K562 (cell line): ENCODE measurements at regions not wholly inside any gene's neighbourhood (a gene's known extent, or its start where the extent isn't known, plus 50 kb on each side); places are given as distances from the start of the nearest gene placed in this dataset.

Source experiments
- CBX5 ChIP-seq: IDR thresholded peaks from 2 replicates; pipeline ENCODE4 v1.6.1; 2014; ENCODE audit warnings: low read depth, borderline replicate concordance
- CHD1 ChIP-seq: fragments of 200-600 bp; sonication (generic); IDR thresholded peaks from one replicate; pipeline ENCODE4 v1.6.1; 2012; ENCODE audit warnings: mild to moderate bottlenecking, moderate library complexity, low read length, inconsistent platforms
- CREB1 ChIP-seq, 2 experiments: sonication (generic) in 1 of 2; formaldehyde crosslinking in 1 of 2; IDR thresholded peaks; 2 replicates each; pipeline versions ENCODE4 v1.6.1 to v1.8.0; 2012 to 2022; ENCODE audit warnings: inconsistent platforms in 1 of 2, mild to moderate bottlenecking in 1 of 2, missing genetic modification reagents in 1 of 2, moderate library complexity in 1 of 2
- CTCFL ChIP-seq: IDR thresholded peaks from 2 replicates; pipeline ENCODE4 v1.6.1; 2011; ENCODE audit warnings: borderline replicate concordance, low read depth, mild to moderate bottlenecking, moderate library complexity, low read length; ENCODE audit not compliant: insufficient read depth, poor library complexity, severe bottlenecking
- CXXC5 ChIP-seq: fragments of 250-450 bp; sonication (Bioruptor Pico); IDR thresholded peaks from 2 replicates; pipeline ENCODE4 v1.8.0; 2022; ENCODE audit warnings: inconsistent platforms, mild to moderate bottlenecking, moderate library complexity
- DACH1 ChIP-seq: fragments of 450-650 bp; IDR thresholded peaks from 2 replicates; pipeline ENCODE4 v1.6.1; 2018; ENCODE audit not compliant: partially characterized antibody
- E2F1 ChIP-seq: sonication (generic); formaldehyde crosslinking; IDR thresholded peaks from 2 replicates; pipeline ENCODE4 v1.8.1; 2023; ENCODE audit warnings: mild to moderate bottlenecking, missing genetic modification reagents, moderate library complexity
- EHMT2 ChIP-seq: fragments of 450-650 bp; IDR thresholded peaks from 2 replicates; pipeline ENCODE4 v1.6.1; 2018; ENCODE audit warnings: antibody characterized with exemption
- ETV1 ChIP-seq: fragments of 450-650 bp; conservative IDR thresholded peaks from 2 replicates; pipeline ENCODE4 v1.6.1; 2016; ENCODE audit warnings: missing genetic modification characterization, control low read depth, low read depth, missing compliant biosample characterization
- HMGN3 ChIP-seq: IDR thresholded peaks from 2 replicates; pipeline ENCODE4 v1.6.1; 2011; ENCODE audit warnings: borderline replicate concordance, low read depth, mild to moderate bottlenecking, mixed read lengths, low read length; ENCODE audit not compliant: insufficient read length; ENCODE audit errors: extremely low read depth
- HNRNPL ChIP-seq: fragments of 200-400 bp; formaldehyde crosslinking; IDR thresholded peaks from 2 replicates; pipeline ENCODE4 v1.6.1; 2017; ENCODE audit warnings: low read depth, mild to moderate bottlenecking, low read length
- JUND ChIP-seq, 2 experiments: IDR thresholded peaks; 2 replicates in 1 of 2; 3 replicates in 1 of 2; pipeline ENCODE4 v1.6.1; 2011; ENCODE audit warnings: borderline replicate concordance in 2 of 2, low read depth in 2 of 2, low read length in 2 of 2, improper control_type of control experiment in 1 of 2, missing biosample characterization in 1 of 2, missing genetic modification characterization in 1 of 2, missing genetic modification reagents in 1 of 2
- MAZ ChIP-seq, 2 experiments: fragments of 450-650 bp in 1 of 2; sonication (generic) in 1 of 2; formaldehyde crosslinking; IDR thresholded peaks in 1 of 2; conservative IDR thresholded peaks in 1 of 2; 2 replicates each; pipeline versions ENCODE4 v1.4.0 to v1.5.0; 2020; ENCODE audit warnings: mild to moderate bottlenecking in 1 of 2, missing genetic modification reagents in 1 of 2
- OTX1 ChIP-seq: fragments of 450-650 bp; formaldehyde crosslinking; IDR thresholded peaks from 2 replicates; pipeline ENCODE4 v1.4.0; 2022; ENCODE audit warnings: mild to moderate bottlenecking
- RAD21 ChIP-seq, 2 experiments: fragments of 250-450 bp in 1 of 2; fragments of 450-650 bp in 1 of 2; sonication (Bioruptor Pico) in 1 of 2; formaldehyde crosslinking in 1 of 2; IDR thresholded peaks in 1 of 2; conservative IDR thresholded peaks in 1 of 2; 2 replicates each; pipeline versions ENCODE4 v1.4.0 to v1.8.0; 2020 to 2022; ENCODE audit warnings: mild to moderate bottlenecking in 2 of 2, moderate library complexity in 1 of 2
- RBM39 ChIP-seq: fragments of 200-400 bp; formaldehyde crosslinking; optimal IDR thresholded peaks from 2 replicates; pipeline ENCODE3; 2018; ENCODE audit warnings: low read depth, low read length
- RNF2 ChIP-seq: sonication (generic); IDR thresholded peaks from 2 replicates; pipeline ENCODE4 v1.6.1; 2016
- SMAD4 ChIP-seq: fragments of 250-450 bp; sonication (Bioruptor Pico); conservative IDR thresholded peaks from 2 replicates; pipeline ENCODE4 v1.8.0; 2021; ENCODE audit warnings: inconsistent platforms, mild to moderate bottlenecking, moderate library complexity
- SMC3 ChIP-seq: conservative IDR thresholded peaks from 2 replicates; pipeline ENCODE4 v1.6.1; 2011; ENCODE audit warnings: low read depth, low read length, improper control_type of control experiment; ENCODE audit not compliant: insufficient read depth
- TEAD4 ChIP-seq, 2 experiments: sonication (generic) in 1 of 2; formaldehyde crosslinking in 1 of 2; IDR thresholded peaks; 2 replicates each; pipeline versions ENCODE4 v1.6.1 to v1.8.0; 2012 to 2022; ENCODE audit warnings: borderline replicate concordance in 1 of 2, inconsistent platforms in 1 of 2, low read length in 1 of 2, mild to moderate bottlenecking in 1 of 2, missing genetic modification reagents in 1 of 2
- TRIM24 ChIP-seq, 2 experiments: fragments of 450-650 bp; IDR thresholded peaks; 2 replicates each; pipeline ENCODE4 v1.6.1; 2016
- YY1 ChIP-seq, 3 experiments: IDR thresholded peaks; 2 replicates each; pipeline ENCODE4 v1.6.1; 2011; ENCODE audit warnings: low read length in 2 of 3, mild to moderate bottlenecking in 2 of 3, moderate library complexity in 2 of 3, borderline replicate concordance in 1 of 3, control low read depth in 1 of 3, low read depth in 1 of 3; ENCODE audit not compliant: insufficient read depth in 3 of 3, insufficient replicate concordance in 2 of 3, control insufficient read depth in 1 of 3, insufficient read length in 1 of 3; ENCODE audit errors: extremely low read depth in 1 of 3

- TF ChIP-seq E2F1 (CRISPR knock-in tag) (0 out of 2 replicates have a peak, but pooled peaks have one; percentile 61), SMC3 (peak; percentile 85), CHD1 (no peak), CREB1 (IDR thresholded peaks at IDR 0.05) (0 out of 2 replicates have a peak, but pooled peaks have one; percentile 36), CREB1 (CRISPR knock-in tag; IDR thresholded peaks at IDR 0.05) (no peak), TEAD4 (IDR thresholded peaks at IDR 0.05; ENCODE audit: low read length) (peak; percentile 54), TEAD4 (CRISPR knock-in tag; IDR thresholded peaks at IDR 0.05; ENCODE audit: borderline replicate concordance) (no peak), MAZ (CRISPR knock-in tag; conservative IDR thresholded peaks at IDR 0.05 in 1 of 2, IDR thresholded peaks at IDR 0.05 in 1 of 2) (peak in 1 of 2 experiments; percentile 24; a peak in 1 of 4 replicates), RNF2 (0 out of 2 replicates have a peak, but pooled peaks have one; percentile 12), CTCFL (peak; percentile 21), HMGN3 (no peak), YY1 (IDR thresholded peaks at IDR 0.05; ENCODE audit: borderline replicate concordance in 1 of 3, control insufficient read depth in 1 of 3, extremely low read depth in 1 of 3, insufficient read depth in 3 of 3, insufficient read length in 1 of 3, insufficient replicate concordance in 2 of 3, low read depth in 1 of 3, low read length in 2 of 3) (peak in 2 of 3 experiments; percentile 18 to 33), CXXC5 (CRISPR knock-in tag) (peak; percentile 54), EHMT2 (peak; percentile 89), RAD21 (CRISPR knock-in tag; conservative IDR thresholded peaks at IDR 0.05 in 1 of 2, IDR thresholded peaks at IDR 0.05 in 1 of 2) (peak; percentile 71 to 83), RBM39 (peak; percentile 31), TRIM24 (IDR thresholded peaks at IDR 0.05) (peak; percentile 7 to 63; a peak in 2 of 4 replicates), CBX5 (peak; percentile 81; the same call in 1 of the 2 replicates), SMAD4 (0 out of 2 replicates have a peak, but pooled peaks have one; percentile 47), JUND (IDR thresholded peaks at IDR 0.05; ENCODE audit: borderline replicate concordance, low read depth, low read length) (peak; percentile 56), JUND (tag; IDR thresholded peaks at IDR 0.05; ENCODE audit: borderline replicate concordance, low read depth, low read length) (no peak; the same call in 2 of the 3 replicates), OTX1 (CRISPR knock-in tag) (0 out of 2 replicates have a peak, but pooled peaks have one; percentile 24), DACH1 (peak; percentile 78), HNRNPL (no peak), ETV1 (tag) (peak; percentile 35; the same call in 1 of the 2 replicates)
Measured at GRCh38 chr7:136114966-136115762, 138.0 kb upstream of the MTPN start (continued).
